ENCODE measurements at regions not wholly inside any gene's neighbourhood (a gene's known extent, or its start where the extent isn't known, plus 50 kb on each side); places are given as distances from the start of the nearest gene placed in this dataset.

DNA sequence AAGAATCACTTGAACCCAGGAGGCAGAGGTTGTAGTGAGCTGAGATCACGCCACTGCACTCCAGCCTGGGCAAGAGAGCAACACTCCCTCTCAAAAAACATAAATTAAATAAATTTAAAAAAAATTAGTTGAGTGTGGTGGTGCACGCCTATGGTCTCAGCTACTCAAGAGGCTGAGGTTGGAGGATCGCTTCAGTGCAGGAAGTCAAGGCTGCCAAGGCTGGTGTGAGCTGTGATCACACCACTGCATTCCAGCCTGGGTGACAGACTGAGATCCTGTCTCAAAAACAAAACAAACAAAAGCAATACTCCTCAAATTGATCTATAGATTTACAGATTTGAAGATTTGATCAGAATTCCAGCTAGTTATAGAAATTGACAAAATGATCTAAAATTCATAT lies 92.7 kb upstream of the RESF1 start:
- TF ChIP-seq, protein P1, sequence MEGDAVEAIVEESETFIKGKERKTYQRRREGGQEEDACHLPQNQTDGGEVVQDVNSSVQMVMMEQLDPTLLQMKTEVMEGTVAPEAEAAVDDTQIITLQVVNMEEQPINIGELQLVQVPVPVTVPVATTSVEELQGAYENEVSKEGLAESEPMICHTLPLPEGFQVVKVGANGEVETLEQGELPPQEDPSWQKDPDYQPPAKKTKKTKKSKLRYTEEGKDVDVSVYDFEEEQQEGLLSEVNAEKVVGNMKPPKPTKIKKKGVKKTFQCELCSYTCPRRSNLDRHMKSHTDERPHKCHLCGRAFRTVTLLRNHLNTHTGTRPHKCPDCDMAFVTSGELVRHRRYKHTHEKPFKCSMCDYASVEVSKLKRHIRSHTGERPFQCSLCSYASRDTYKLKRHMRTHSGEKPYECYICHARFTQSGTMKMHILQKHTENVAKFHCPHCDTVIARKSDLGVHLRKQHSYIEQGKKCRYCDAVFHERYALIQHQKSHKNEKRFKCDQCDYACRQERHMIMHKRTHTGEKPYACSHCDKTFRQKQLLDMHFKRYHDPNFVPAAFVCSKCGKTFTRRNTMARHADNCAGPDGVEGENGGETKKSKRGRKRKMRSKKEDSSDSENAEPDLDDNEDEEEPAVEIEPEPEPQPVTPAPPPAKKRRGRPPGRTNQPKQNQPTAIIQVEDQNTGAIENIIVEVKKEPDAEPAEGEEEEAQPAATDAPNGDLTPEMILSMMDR (IDR thresholded peaks at IDR 0.05): no peak
- TF ChIP-seq POLR2A (IDR thresholded peaks at IDR 0.05): no peak

Measured in uterus (tissue), 2 donors.